NCI-H82 (cell line): ENCODE measurements at regions not wholly inside any gene's neighbourhood (a gene's known extent, or its start where the extent isn't known, plus 50 kb on each side); places are given as distances from the start of the nearest gene placed in this dataset.

ENCODE experiments used
- DNase-seq: peaks from one replicate; lab custom pipeline; 2025; lab: John Stamatoyannopoulos, UW

DNA sequence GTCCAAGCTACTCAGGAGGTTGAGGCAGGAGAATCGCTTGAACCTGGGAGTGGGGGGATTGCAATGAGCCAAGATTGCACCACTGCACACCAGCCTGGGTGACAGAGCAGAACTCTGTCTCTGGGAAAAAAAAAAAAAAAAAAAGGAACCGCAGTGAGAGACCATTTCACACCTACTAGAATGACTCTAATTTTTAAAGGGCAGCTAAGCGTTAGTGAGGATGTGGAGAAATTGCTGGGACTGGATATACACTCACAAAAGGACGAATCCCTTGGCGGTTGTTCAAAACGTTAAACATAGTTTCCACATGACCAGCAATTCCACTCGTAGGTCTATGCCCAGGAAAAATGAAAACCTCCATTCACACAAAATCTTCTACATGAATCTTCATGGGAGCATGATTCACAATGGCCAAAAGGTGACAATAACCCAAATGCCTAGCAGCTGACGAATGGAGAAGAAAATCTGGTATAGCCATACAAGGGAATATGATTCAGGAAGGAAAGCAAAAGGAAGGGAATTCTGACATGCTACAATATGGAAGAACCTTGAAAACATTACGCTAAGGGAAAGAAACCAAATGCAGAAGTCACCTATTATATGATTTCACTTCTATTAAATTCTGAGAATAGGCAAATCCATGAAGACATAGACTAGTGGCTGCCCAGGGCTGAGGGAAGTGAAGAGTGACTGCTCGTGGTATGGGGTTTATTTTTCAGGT, 127.0 kb downstream of the CHSY1 start:
- no peak for DNase-seq

- no peak for DNase-seq
Measured at GRCh38 chr15:101123222-101123910, 128.5 kb downstream of the CHSY1 start.

DNA sequence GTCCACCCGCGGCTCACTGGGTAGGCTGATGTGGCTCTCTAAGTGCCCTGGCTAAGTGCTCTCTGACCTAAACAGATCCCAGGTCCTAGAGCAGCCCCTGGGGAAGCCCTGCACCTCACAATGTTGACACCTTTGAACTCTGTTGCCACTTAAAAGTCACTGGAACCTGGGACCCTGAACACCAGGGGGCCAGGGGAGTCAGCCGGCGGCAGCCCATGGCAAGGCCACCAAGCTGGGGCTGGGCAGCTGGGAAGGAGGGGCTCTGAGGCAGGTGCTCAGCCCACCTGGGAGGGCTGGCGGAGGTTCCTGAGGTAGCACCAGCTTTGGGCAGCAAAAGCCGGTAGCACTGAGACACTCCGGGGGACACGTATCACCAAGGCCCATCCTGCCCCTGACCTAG, 129.0 kb downstream of the CHSY1 start:
- no peak for DNase-seq

DNA sequence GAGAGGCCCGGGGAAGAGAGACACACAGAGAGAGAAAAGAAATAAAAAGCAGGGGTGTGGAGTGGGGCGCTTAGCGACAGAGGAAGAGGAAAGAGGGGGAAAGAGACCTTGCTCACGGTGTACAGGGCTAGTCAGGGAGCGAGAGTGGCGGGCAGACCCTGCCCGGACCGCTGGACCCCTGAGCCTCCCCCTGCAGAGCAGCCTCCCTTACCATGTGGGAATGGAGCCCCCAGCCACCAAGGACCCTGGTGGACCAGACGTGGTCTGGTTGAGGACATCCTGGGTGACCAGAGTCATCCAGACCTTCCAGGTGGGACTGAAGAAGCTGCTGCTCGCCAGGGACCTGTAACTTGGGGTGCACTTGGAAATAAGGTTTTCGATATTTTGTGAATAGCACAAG, 129.6 kb downstream of the CHSY1 start:
- no peak for DNase-seq

GRCh38 chr15:101121511-101122090, 130.2 kb downstream of the CHSY1 start:
- DNase-seq: peak; percentile 29

DNA sequence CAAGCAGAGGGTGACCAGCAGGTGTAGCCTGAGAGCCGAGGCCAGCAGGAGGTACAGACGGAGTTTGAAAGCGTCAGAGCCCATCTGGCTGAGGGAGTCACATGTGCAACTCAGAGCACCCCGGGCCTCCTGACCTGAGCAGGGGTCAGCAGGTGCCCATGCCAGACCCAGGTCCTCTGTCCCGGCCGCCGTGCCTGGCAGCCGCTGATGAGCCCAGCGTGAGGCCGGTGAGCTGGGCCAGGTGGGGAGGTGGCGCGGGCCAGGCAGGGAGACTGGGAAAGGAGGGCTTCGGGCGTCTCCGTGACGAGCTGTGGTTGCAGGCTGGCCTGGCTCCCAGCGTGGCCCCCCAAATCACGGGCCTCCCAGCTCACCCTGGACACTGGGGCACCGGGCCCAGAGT, 130.9 kb downstream of the CHSY1 start:
- DNase-seq: no peak

DNA sequence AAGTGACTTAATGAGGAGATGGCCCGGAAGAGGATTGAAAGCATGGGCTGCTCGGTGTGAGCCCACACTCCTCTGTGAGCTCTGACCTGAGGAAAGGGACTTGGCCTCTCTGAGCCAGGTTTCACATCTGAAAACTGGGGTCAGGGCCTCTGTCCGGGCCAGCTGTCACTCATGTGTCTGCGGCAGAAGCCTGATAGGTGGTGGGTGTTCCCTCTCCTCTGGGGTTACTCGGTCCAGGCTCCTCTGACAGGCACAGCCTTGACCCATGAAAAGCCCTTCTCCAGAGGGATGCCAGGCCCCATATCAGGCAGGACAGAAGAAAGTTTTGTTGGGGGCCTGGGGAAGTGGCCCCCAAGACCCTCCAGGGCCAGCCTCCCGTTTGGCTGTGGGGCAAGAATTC, 131.4 kb downstream of the CHSY1 start:
- no peak for DNase-seq
